Kidney epithelial cell (primary cell): ENCODE measurements at regions not wholly inside any gene's neighbourhood (a gene's known extent, or its start where the extent isn't known, plus 50 kb on each side); places are given as distances from the start of the nearest gene placed in this dataset.

ENCODE experiments used
- DNase-seq: peaks from one replicate; pipeline ENCODE4 v3.0.0-alpha.2; 2010; ENCODE audit warnings: low read depth
- H3K27me3 ChIP-seq: 2 replicates; pipeline ENCODE4 v1.6.0; 2011; ENCODE audit warnings: low read length; ENCODE audit not compliant: control insufficient read depth, insufficient read depth
- H3K36me3 ChIP-seq: 2 replicates; pipeline ENCODE4 v1.5.1; 2011; ENCODE audit warnings: low read length; ENCODE audit not compliant: control insufficient read depth, insufficient read depth
- H3K4me3 ChIP-seq: 2 replicates; pipeline ENCODE4 v1.5.1; 2011; ENCODE audit warnings: low read depth, mild to moderate bottlenecking, control low read depth, low read length
- TF ChIP-seq, protein P1 (sequence below): IDR thresholded peaks from 2 replicates; pipeline ENCODE4 v1.5.1; 2011; ENCODE audit warnings: mild to moderate bottlenecking, moderate library complexity, low read length, control low read depth, inconsistent platforms; ENCODE audit not compliant: insufficient read depth, poor library complexity, severe bottlenecking

DNA sequence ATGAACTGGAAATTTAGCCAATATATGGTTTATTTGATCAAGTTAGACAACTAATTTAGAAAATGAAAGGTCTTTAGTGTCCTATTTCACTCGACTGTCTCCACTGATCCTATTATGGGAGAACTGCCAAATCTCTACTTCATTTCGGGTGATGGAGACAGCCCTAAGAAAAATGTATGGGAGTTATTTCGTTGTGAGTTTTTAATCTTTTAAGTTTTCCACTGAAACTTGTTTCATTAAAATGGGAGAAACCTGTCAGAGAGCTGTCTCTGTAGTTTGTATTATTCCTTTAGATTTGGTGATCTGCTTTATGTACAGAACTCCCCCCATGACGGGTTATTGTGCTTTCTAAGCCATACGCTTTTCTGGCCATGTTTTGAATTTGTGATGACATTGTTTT, 899.7 kb downstream of the ADGRL2 start:
- TF ChIP-seq, protein P1, sequence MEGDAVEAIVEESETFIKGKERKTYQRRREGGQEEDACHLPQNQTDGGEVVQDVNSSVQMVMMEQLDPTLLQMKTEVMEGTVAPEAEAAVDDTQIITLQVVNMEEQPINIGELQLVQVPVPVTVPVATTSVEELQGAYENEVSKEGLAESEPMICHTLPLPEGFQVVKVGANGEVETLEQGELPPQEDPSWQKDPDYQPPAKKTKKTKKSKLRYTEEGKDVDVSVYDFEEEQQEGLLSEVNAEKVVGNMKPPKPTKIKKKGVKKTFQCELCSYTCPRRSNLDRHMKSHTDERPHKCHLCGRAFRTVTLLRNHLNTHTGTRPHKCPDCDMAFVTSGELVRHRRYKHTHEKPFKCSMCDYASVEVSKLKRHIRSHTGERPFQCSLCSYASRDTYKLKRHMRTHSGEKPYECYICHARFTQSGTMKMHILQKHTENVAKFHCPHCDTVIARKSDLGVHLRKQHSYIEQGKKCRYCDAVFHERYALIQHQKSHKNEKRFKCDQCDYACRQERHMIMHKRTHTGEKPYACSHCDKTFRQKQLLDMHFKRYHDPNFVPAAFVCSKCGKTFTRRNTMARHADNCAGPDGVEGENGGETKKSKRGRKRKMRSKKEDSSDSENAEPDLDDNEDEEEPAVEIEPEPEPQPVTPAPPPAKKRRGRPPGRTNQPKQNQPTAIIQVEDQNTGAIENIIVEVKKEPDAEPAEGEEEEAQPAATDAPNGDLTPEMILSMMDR = no peak
- Histone ChIP-seq H3K27me3 (no peaks in the 10 kb centered on the region), H3K36me3 (no peaks in the 10 kb centered on the region), H3K4me3 (no peak overlapping the region)
- no peak for DNase-seq

GRCh38 chr1:82697965-82698364, 897.2 kb downstream of the ADGRL2 start:
- TF ChIP-seq, protein P1 = no peak
- no peak for DNase-seq
- H3K4me3 ChIP-seq = no peak overlapping the region
- no peaks in the 10 kb centered on the region for H3K27me3 ChIP-seq
- no peaks in the 10 kb centered on the region for H3K36me3 ChIP-seq

- DNase-seq = no peak
- no peaks in the 10 kb centered on the region for H3K27me3 ChIP-seq
- TF ChIP-seq, protein P1 = no peak
- H3K4me3 ChIP-seq = no peak overlapping the region
- H3K36me3 ChIP-seq = no peaks in the 10 kb centered on the region
Measured at GRCh38 chr1:82695443-82695842, 894.7 kb downstream of the ADGRL2 start.

- no peaks in the 10 kb centered on the region for H3K27me3 ChIP-seq
- no peak for DNase-seq
- TF ChIP-seq, protein P1 = no peak
- H3K36me3 ChIP-seq = no peaks in the 10 kb centered on the region
- no peak overlapping the region for H3K4me3 ChIP-seq
Measured at GRCh38 chr1:82690411-82690810, 889.7 kb downstream of the ADGRL2 start.

DNA sequence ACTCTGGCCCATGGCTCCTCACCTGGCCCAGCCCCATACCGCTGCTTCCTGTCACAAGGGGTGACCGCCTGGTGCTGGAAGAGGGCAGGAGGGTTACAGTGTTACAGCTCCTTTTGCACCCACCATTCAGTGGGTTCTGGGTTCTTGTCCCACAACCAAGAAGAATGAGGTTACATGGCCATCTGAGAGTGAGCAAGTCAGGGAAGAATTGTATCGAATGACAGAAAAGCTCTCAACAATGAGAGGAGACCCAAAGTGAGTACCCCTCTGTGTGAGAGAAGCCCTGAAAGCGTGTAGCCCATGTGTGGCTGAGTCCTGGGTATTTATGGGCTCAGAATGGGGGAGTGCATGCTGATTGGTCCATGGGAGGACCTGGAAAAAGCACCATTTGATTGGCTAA, 888.5 kb downstream of the ADGRL2 start:
- TF ChIP-seq, protein P1 = no peak
- no peak for DNase-seq
- H3K4me3 ChIP-seq = no peak overlapping the region
- no peaks in the 10 kb centered on the region for H3K27me3 ChIP-seq
- H3K36me3 ChIP-seq = no peaks in the 10 kb centered on the region

DNA sequence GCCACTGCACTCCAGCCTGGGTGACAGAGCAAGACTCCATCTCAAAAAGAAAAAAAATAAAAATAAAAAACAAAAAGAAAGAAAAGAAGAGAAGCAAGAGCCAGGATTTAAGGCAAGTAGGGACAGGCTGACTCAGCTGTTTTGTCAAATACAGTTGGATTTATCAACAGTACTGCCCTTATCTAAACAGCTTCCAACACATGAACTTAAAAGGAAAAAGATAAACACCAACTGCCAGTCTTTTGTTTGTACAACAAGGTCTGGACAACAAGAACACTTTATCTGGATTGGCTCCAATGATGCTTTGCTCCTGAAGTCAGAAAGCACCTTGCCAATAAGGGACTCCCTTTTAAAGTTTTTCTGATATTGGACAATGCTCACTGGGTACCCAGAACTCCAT, 886.0 kb downstream of the ADGRL2 start:
- DNase-seq = no peak
- TF ChIP-seq, protein P1 = no peak
- no peak overlapping the region for H3K4me3 ChIP-seq
- no peaks in the 10 kb centered on the region for H3K27me3 ChIP-seq
- no peaks in the 10 kb centered on the region for H3K36me3 ChIP-seq
